RWPE2 (cell line): ENCODE measurements at regions not wholly inside any gene's neighbourhood (a gene's known extent, or its start where the extent isn't known, plus 50 kb on each side); places are given as distances from the start of the nearest gene placed in this dataset.
A peak's percentile ranks its signal among the peaks of the same experiment; 100 is the strongest.
"Not testable (repeated sequence)": the region's sequence is repeated elsewhere in the genome, so short reads cannot be mapped to it uniquely, and the experiment has no call there.

Experiments used
- ATAC-seq: fragments of 200-7000 bp; cut with Tn5 transposase; 3 replicates; pipeline ENCODE4 v1.9.1; 2021; ENCODE audit warnings: low read depth
- DNase-seq: peaks from one replicate; pipeline ENCODE4 v3.0.0-alpha.2; 2020; ENCODE audit warnings: low spot score
- H3K27ac ChIP-seq: fragments of 450-650 bp; 2 replicates; pipeline ENCODE4 v1.5.1; 2017; ENCODE audit warnings: mild to moderate bottlenecking; ENCODE audit not compliant: poor library complexity, severe bottlenecking
- H3K27me3 ChIP-seq: fragments of 250-450 bp; sonication (Bioruptor Pico); 2 replicates; pipeline ENCODE4 v1.5.1; 2021; ENCODE audit warnings: mild to moderate bottlenecking, moderate library complexity; ENCODE audit not compliant: insufficient read depth, poor library complexity, severe bottlenecking
- H3K36me3 ChIP-seq: fragments of 250-450 bp; sonication (Bioruptor Pico); 2 replicates; pipeline ENCODE4 v1.5.1; 2020; ENCODE audit warnings: low read depth, mild to moderate bottlenecking, moderate library complexity
- H3K4me1 ChIP-seq: fragments of 250-450 bp; sonication (Bioruptor Pico); 2 replicates; pipeline ENCODE4 v1.5.1; 2021; ENCODE audit warnings: mild to moderate bottlenecking, moderate library complexity; ENCODE audit not compliant: insufficient read depth, poor library complexity, severe bottlenecking
- H3K4me3 ChIP-seq: fragments of 250-450 bp; sonication (Bioruptor Pico); 2 replicates; pipeline ENCODE4 v1.5.1; 2021; ENCODE audit warnings: mild to moderate bottlenecking, moderate library complexity; ENCODE audit not compliant: severe bottlenecking
- H3K9me3 ChIP-seq: fragments of 250-450 bp; sonication (Bioruptor Pico); 2 replicates; pipeline ENCODE4 v1.5.1; 2021; ENCODE audit warnings: mild to moderate bottlenecking, moderate library complexity; ENCODE audit not compliant: severe bottlenecking

GRCh38 chr1:143326662-143327061, 645.1 kb downstream of the FAM72C start:
- not testable (repeated sequence) for H3K36me3 ChIP-seq, H3K9me3 ChIP-seq, H3K27me3 ChIP-seq, H3K27ac ChIP-seq, H3K4me3 ChIP-seq, H3K4me1 ChIP-seq, ATAC-seq
- DNase-seq: peak; percentile 25

GRCh38 chr1:143311154-143311553, 660.6 kb downstream of the FAM72C start:
- ATAC-seq, H3K4me1 ChIP-seq, DNase-seq, H3K36me3 ChIP-seq, H3K4me3 ChIP-seq, H3K9me3 ChIP-seq, H3K27me3 ChIP-seq, H3K27ac ChIP-seq: not testable (repeated sequence)
